ENCODE measurements at regions not wholly inside any gene's neighbourhood (a gene's known extent, or its start where the extent isn't known, plus 50 kb on each side); places are given as distances from the start of the nearest gene placed in this dataset.

GRCh38 chr6:137722749-137723272 is 144.2 kb upstream of the TNFAIP3 start:
- H3K36me3 Mint-ChIP-seq (ENCODE audit: insufficient read depth in 1 of 3, low read depth in 3 of 3) = no peaks in the 10 kb centered on the region
- H4K91ac ChIP-seq (ENCODE audit: insufficient read length, low read depth, low read length) = no peak overlapping the region
- H2BK20ac ChIP-seq (ENCODE audit: low read depth, low read length, poor library complexity, severe bottlenecking) = no peak overlapping the region
- no peak for TF ChIP-seq CTCF (conservative IDR thresholded peaks at IDR 0.05)
- H3K4ac ChIP-seq (ENCODE audit: low read depth, low read length) = no peak overlapping the region
- DNase-seq = no peak
- H2BK5ac ChIP-seq (ENCODE audit: insufficient read length, low read length) = no peak overlapping the region
- H2BK120ac ChIP-seq (ENCODE audit: low read depth, low read length, poor library complexity, severe bottlenecking) = no peak overlapping the region
- H4K8ac ChIP-seq (replicated peaks; ENCODE audit: insufficient read length, low read depth, low read length) = no peak overlapping the region
- no peak overlapping the region for H3K23ac ChIP-seq (ENCODE audit: insufficient read length, low read depth, low read length)
- no peaks in the 10 kb centered on the region for H3K79me2 ChIP-seq (ENCODE audit: insufficient read depth, low read length)
- no peak overlapping the region for H2BK15ac ChIP-seq (ENCODE audit: low read depth, low read length)
- no peak overlapping the region for H3K27ac ChIP-seq (ENCODE audit: insufficient read length, low read depth, low read length)
- no peak overlapping the region for H3K56ac ChIP-seq (ENCODE audit: insufficient read length, low read depth, low read length)
- 0 out of 5 replicates have a peak, but pooled peaks cover 0 to 2% of the 10 kb centered on the region in 2 experiments for H3K9me3 Mint-ChIP-seq
- H3K27me3 ChIP-seq (ENCODE audit: insufficient read depth, low read length) = no peaks in the 10 kb centered on the region
- H2BK12ac ChIP-seq (ENCODE audit: insufficient read length, low read depth, low read length) = no peak overlapping the region
- H3K79me1 ChIP-seq (ENCODE audit: insufficient read depth, low read depth, low read length, poor library complexity, severe bottlenecking) = no peaks in the 10 kb centered on the region
- H3K14ac ChIP-seq (ENCODE audit: insufficient read depth, low read length) = no peak overlapping the region
- no peaks in the 10 kb centered on the region for H3K4me1 Mint-ChIP-seq
- no peaks in the 10 kb centered on the region; the same call in 1 of the 2 replicates for H3K27me3 Mint-ChIP-seq (ENCODE audit: low read depth)
- H2AK5ac ChIP-seq (ENCODE audit: insufficient read length, low read length) = no peak overlapping the region
- no peak overlapping the region for H3K4me3 Mint-ChIP-seq
- no peaks in the 10 kb centered on the region for H3K23me2 ChIP-seq (ENCODE audit: insufficient read length, low read depth, low read length, poor library complexity, severe bottlenecking)
- no peak overlapping the region for H3K4me2 ChIP-seq (ENCODE audit: insufficient read depth, insufficient read length, low read length)
- no peak overlapping the region for H3K27ac Mint-ChIP-seq
- no peak overlapping the region for H3K18ac ChIP-seq (ENCODE audit: insufficient read length, low read depth, low read length)
- no CpG with 5 or more reads among the region's 5 CpGs for WGBS (ENCODE audit: extremely low coverage, insufficient read length, low lambda C conversion rate)
- H3K9ac ChIP-seq (ENCODE audit: extremely low read depth, insufficient read length, low read length) = no peak overlapping the region
- no peak overlapping the region for H2AFZ ChIP-seq (ENCODE audit: low read length)
- no peaks in the 10 kb centered on the region for H3K4me1 ChIP-seq (ENCODE audit: insufficient read depth, low read length)
- no peak overlapping the region for H4K5ac ChIP-seq (ENCODE audit: insufficient read length, low read depth, low read length)
- no peak overlapping the region for H3T11ph ChIP-seq (ENCODE audit: low read length)
- H4K20me1 ChIP-seq (ENCODE audit: control insufficient read depth, insufficient read depth, insufficient read length) = no peaks in the 10 kb centered on the region
- H3K9me3 ChIP-seq (ENCODE audit: control insufficient read depth, low read depth, low read length) = no peaks in the 10 kb centered on the region

All from H9 (cell line).